Neural progenitor cell (in vitro differentiated cells): ENCODE measurements at regions not wholly inside any gene's neighbourhood (a gene's known extent, or its start where the extent isn't known, plus 50 kb on each side); places are given as distances from the start of the nearest gene placed in this dataset.

Source experiments
- CTCF ChIP-seq: fragments of 200-600 bp; sonication (generic); IDR thresholded peaks from 2 replicates; pipeline ENCODE4 v1.5.1; 2017; ENCODE audit warnings: antibody characterized with exemption, mild to moderate bottlenecking
- EZH2 ChIP-seq: fragments of 200-600 bp; sonication (generic); IDR thresholded peaks from 2 replicates; pipeline ENCODE4 v1.6.1; 2017; ENCODE audit warnings: antibody characterized with exemption, mild to moderate bottlenecking, moderate library complexity

GRCh38 chr3:3701949-3702348, 97.3 kb upstream of the LRRN1 start:
- no peak for TF ChIP-seq CTCF
- no peak for TF ChIP-seq EZH2
